ENCODE measurements at regions not wholly inside any gene's neighbourhood (a gene's known extent, or its start where the extent isn't known, plus 50 kb on each side); places are given as distances from the start of the nearest gene placed in this dataset.

GRCh38 chr3:152581951-152582350 is 253.0 kb upstream of the P2RY1 start:
- TF ChIP-seq, protein P1, sequence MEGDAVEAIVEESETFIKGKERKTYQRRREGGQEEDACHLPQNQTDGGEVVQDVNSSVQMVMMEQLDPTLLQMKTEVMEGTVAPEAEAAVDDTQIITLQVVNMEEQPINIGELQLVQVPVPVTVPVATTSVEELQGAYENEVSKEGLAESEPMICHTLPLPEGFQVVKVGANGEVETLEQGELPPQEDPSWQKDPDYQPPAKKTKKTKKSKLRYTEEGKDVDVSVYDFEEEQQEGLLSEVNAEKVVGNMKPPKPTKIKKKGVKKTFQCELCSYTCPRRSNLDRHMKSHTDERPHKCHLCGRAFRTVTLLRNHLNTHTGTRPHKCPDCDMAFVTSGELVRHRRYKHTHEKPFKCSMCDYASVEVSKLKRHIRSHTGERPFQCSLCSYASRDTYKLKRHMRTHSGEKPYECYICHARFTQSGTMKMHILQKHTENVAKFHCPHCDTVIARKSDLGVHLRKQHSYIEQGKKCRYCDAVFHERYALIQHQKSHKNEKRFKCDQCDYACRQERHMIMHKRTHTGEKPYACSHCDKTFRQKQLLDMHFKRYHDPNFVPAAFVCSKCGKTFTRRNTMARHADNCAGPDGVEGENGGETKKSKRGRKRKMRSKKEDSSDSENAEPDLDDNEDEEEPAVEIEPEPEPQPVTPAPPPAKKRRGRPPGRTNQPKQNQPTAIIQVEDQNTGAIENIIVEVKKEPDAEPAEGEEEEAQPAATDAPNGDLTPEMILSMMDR (IDR thresholded peaks at IDR 0.05): no peak
- no peak for TF ChIP-seq POLR2A (IDR thresholded peaks at IDR 0.05)

All from esophagus squamous epithelium (tissue), 4 donors.